ENCODE measurements at regions not wholly inside any gene's neighbourhood (a gene's known extent, or its start where the extent isn't known, plus 50 kb on each side); places are given as distances from the start of the nearest gene placed in this dataset.
"Not testable (repeated sequence)": the region's sequence is repeated elsewhere in the genome, so short reads cannot be mapped to it uniquely, and the experiment has no call there.

DNA sequence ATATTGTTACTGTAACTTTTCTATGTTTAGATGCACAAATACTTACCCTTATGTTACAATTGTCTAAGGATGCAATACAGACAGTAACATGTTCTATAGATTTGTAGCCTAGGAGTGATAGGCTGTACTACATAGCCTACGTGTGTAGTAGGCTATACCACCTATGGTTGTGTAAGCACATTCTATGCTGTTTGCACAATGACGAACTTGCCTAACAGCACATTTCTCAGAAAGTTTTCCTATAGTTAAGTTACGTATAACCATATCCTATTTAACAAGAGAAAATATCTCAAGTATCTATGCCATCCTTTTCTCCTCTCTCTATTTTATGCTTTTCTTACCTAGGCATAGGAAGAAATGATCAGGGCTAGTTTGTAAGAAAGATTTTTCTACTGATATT lies 710.8 kb upstream of the HTR2C start:
- Mint-ChIP-seq H3K36me3 (no peaks in the 10 kb centered on the region), H3K27me3 (peaks cover 0 to 2% of the 10 kb centered on the region in 2 donors)
- no peak for ATAC-seq

DNA sequence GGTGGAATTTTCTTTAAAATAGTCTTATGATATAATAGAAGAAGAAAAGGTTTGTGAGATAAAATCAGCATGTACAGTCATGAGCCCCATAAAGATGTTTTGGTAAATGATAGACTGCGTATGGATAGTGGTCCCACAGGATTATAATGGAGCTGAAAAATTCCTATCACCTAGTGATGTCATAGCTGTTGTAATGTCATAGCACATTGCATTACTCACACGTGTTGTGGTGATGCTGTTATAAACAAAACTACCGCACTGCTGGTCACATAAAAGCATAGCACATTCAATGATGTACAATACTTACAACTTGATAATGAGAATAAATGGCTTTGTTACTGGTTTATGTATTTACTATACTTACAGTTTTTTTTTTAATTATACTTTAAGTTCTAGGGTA lies 715.2 kb upstream of the HTR2C start:
- Mint-ChIP-seq H3K36me3 (no peaks in the 10 kb centered on the region), H3K27me3 (peaks cover 0 to 3% of the 10 kb centered on the region in 2 donors), H3K27ac (no peak overlapping the region), H3K4me3 (no peak overlapping the region), H3K4me1 (ENCODE audit: low read depth in 2 of 2) (no peaks in the 10 kb centered on the region), H3K9me3 (peaks cover 4% of the 10 kb centered on the region)
- no peak for DNase-seq (ENCODE audit: low spot score)
- ATAC-seq, result no peak

More for the DNA sequence above, 710.8 kb upstream of the HTR2C start:
- Mint-ChIP-seq H3K4me3 (no peak overlapping the region), H3K27ac (no peak overlapping the region), H3K4me1 (ENCODE audit: low read depth in 2 of 2) (no peaks in the 10 kb centered on the region), H3K9me3 (no peaks in the 10 kb centered on the region)
- no peak for DNase-seq (ENCODE audit: low spot score)

DNA sequence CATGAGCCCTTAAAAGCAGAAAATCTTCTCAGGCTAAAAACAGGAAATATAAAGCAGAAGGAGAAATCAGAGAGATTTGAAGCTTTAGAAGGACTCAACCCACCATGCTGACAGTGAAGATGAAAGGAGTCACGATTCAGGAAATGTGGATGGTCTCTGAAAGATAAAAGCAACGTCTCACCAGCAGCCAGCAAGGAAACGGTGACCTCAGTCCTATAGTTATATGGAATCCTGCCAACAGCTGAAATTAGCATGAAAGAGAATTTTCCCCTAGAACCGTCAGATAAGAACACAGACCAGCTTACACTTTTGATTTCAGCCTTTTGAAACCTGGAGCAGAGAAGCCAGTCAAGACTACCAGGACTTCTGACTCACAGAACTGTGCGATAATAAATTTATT lies 715.7 kb upstream of the HTR2C start:
- Mint-ChIP-seq H3K4me1 (ENCODE audit: low read depth in 2 of 2) (no peaks in the 10 kb centered on the region), H3K27ac (no peak overlapping the region), H3K9me3 (peaks cover 4% of the 10 kb centered on the region), H3K4me3 (no peak overlapping the region), H3K36me3 (no peaks in the 10 kb centered on the region), H3K27me3 (peaks cover 0 to 3% of the 10 kb centered on the region in 2 donors)
- no peak for DNase-seq (ENCODE audit: low spot score)
- ATAC-seq, result no peak

DNA sequence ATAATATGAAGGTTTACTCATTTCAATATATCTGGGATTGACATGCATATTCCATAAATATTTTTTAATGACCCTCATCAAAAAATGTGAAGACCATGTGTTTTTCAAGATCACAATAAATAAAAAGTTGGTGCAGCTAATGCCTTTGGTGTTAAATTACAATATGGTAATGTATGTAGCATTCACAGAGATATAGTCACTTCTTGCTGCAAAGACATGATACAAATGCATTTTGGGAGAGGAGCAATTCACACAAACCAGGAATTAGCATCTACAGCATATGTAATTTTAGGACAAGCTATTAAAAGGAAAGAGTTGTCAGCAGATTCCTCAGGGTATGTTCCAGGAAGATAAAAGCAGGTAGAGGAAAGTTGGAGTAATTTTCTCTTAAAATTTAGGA lies 734.5 kb upstream of the HTR2C start:
- DNase-seq (ENCODE audit: low spot score) (no peak), ATAC-seq (no peak)
- no peak overlapping the region for H3K27ac Mint-ChIP-seq
- no peaks in the 10 kb centered on the region for H3K9me3 Mint-ChIP-seq
- no peaks in the 10 kb centered on the region for H3K27me3 Mint-ChIP-seq
- no peaks in the 10 kb centered on the region for H3K4me1 Mint-ChIP-seq (ENCODE audit: low read depth in 2 of 2)
- H3K36me3 Mint-ChIP-seq, result no peaks in the 10 kb centered on the region
- no peak overlapping the region for H3K4me3 Mint-ChIP-seq

DNA sequence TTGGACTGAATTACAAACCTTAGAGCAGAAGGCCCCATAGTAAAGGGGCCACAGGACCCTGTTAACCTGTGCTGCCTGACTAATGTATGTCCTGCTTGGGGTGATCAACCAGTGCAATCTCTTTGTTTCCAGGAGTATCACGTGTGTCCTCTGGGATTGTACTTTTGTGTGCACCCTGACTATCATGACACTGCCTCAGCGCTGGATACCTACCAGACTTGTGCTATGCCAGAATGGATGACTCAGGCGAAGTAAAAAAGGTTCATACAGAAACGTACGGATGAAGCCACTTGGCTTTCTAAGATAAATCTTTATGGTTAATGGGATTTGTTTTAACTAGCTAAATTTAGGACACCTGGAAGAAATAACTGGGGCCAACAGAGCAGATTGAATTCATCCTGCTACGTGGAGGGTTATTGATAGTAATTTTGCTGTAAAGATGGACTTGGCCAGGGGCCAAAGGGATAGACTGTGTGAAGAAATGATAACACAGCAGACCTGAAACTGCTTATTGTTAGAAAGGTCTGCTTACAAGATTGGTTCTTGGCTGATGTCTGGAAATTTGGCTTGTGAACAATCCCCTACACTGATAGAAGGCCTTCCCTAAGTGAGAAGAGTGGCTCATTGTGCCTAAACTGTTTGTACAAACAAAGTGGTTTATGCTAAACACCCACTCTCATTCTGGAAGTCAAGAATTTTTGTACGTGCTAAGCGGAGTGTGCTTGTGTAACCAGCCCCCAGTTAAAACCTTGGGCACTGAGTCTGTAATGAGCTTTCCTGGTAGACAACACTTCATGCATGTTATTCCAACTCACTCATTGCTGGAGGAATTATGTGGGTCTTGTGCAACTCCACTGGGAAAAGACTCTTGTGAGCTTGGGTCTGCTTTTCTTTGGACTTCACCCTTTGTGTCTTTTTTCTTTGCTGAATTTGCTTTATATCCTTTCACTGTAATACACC lies 750.5 kb upstream of the HTR2C start:
- DNase-seq (ENCODE audit: low spot score) (no peak), ATAC-seq (no peak)
- Mint-ChIP-seq H3K36me3 (no peaks in the 10 kb centered on the region), H3K4me1 (ENCODE audit: low read depth in 2 of 2) (no peaks in the 10 kb centered on the region), H3K27ac (no peak overlapping the region), H3K4me3 (no peak overlapping the region), H3K27me3 (no peaks in the 10 kb centered on the region), H3K9me3 (no peaks in the 10 kb centered on the region)

DNA sequence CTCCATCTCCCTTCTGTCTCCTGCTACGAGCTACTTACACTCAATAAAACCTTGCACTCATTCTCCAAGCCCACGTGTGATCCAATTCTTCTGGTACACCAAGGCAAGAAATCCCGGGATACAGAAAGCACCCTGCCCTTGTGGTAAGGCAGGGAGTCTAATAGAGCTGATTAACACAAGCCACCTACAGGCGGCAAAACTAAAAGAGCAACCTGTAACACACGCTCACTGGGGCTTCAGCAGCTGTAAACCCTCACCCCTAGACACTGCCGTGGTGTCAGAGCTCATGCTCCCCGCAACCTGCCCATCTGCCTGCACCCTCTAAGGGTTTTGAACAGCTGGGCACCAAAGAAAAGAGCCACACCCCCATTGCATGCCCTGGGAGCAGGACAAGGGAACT lies 755.4 kb upstream of the HTR2C start:
- Mint-ChIP-seq H3K36me3 (no peaks in the 10 kb centered on the region), H3K4me3 (no peak overlapping the region), H3K27me3 (no peaks in the 10 kb centered on the region), H3K9me3 (peaks cover 2% of the 10 kb centered on the region), H3K27ac (no peak overlapping the region), H3K4me1 (ENCODE audit: low read depth in 2 of 2) (no peaks in the 10 kb centered on the region)
- DNase-seq (ENCODE audit: low spot score), result no peak
- peak in 1 of 2 donors; percentile 43 for ATAC-seq

DNA sequence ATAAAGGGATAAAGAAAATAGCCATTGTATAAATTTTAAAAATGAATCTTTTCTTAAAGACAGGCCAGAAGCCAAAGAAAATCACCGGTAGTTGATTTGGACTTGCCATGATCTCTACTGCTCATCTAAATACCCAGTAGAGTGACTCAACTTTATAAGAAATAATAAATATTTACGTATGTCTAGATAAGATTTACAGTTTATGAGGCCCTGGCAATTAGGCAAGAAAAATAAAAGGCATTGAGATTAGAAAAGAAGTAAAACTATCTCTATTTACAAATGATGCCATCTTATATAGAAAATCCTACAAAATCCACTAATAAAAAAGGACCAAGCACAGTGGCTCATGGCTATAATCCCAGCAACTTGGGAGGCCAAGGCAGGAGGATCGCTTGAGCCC lies 765.5 kb upstream of the HTR2C start:
- Mint-ChIP-seq H3K9me3 (peaks cover 9% of the 10 kb centered on the region), H3K27me3 (no peaks in the 10 kb centered on the region), H3K4me3 (no peak overlapping the region), H3K36me3 (peaks cover 6% of the 10 kb centered on the region), H3K4me1 (ENCODE audit: low read depth in 2 of 2) (no peaks in the 10 kb centered on the region), H3K27ac (no peak overlapping the region)
- ATAC-seq (no peak), DNase-seq (ENCODE audit: low spot score) (no peak)

DNA sequence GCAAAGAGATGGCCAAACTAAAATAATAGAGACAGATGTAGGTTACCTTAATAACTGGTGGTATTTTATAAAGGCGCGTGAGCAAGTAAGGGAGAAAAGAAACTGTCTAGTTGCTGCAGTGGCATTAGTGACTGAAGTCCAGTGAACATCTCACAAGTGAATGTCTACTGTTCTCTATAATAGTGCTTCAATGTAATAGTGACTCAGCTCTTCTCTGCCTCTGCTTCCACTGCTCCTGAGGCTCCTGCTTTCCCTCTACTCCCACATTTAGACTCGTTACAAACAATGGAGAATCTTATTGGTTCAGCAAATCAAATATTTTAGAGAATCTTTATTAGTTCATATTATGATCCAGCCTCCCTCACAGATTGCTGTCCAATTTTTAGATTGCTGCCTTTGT lies 779.1 kb upstream of the HTR2C start:
- Mint-ChIP-seq H3K9me3 (no peaks in the 10 kb centered on the region), H3K4me1 (ENCODE audit: low read depth in 2 of 2) (no peaks in the 10 kb centered on the region), H3K36me3 (no peaks in the 10 kb centered on the region), H3K27me3 (peaks cover 0 to 3% of the 10 kb centered on the region in 2 donors), H3K27ac (no peak overlapping the region), H3K4me3 (no peak overlapping the region)
- DNase-seq (ENCODE audit: low spot score), result no peak
- ATAC-seq, result no peak

DNA sequence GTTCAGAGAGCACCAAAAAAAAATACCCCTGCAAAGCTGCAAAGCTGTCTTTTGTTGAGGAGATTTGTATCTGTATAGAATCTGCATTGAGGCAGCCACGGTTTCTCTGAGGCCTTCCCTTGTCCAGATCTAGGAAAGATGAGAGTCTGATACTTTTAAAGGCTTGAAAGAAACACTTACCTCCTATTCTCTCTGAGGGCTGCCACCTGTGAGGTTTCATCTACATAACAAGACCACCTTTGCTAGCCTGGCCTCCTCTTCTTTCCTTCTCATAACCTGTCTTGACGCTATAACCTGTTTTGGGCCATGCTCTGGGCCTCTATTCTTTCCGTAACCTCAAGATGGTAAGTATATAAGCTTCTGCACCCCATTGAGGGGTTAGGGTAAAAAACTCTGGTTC lies 779.6 kb upstream of the HTR2C start:
- no peaks in the 10 kb centered on the region for H3K4me1 Mint-ChIP-seq (ENCODE audit: low read depth in 2 of 2)
- H3K9me3 Mint-ChIP-seq, result no peaks in the 10 kb centered on the region
- H3K27ac Mint-ChIP-seq, result no peak overlapping the region
- H3K36me3 Mint-ChIP-seq, result no peaks in the 10 kb centered on the region
- DNase-seq (ENCODE audit: low spot score) (no peak), ATAC-seq (no peak)
- peaks cover 0 to 3% of the 10 kb centered on the region in 2 donors for H3K27me3 Mint-ChIP-seq
- H3K4me3 Mint-ChIP-seq, result no peak overlapping the region

DNA sequence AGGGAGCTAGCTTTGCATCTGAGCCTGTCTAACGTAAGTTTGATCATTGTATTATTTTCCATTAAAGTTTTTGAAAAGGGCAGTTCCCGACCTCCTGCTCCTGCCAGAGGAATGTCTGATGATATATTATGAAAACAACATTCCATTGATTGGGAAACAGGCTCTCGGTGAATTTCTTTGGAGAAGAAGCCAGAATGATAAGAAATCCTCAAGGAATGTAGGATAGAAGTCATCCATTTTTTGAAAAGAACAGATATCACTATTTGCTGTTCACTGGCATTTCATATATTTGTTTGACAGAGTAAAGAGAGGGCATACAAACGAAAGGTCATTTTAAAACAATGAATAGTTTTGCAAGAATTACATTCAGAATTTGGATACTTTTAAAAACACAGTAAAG lies 781.0 kb upstream of the HTR2C start:
- H3K27ac Mint-ChIP-seq, result no peak overlapping the region
- no peaks in the 10 kb centered on the region for H3K9me3 Mint-ChIP-seq

DNA sequence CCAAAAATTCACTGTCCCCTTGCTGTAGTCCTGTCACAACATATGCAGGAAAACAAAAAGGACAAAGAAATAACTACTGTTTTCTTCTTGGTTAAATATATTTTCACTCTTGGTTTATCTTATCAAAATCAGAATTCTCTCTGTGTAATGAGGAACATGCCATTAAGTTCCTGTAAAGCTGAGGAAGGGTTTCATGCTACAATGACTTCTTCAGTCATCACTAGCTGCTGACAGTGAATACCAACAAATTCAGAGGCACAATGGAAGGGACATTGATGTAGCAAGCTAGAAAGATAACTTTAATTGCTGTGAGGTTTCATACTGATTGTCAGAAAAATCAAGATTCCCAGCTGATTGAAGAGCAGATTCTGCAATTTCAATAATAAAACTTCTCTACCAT lies 782.9 kb upstream of the HTR2C start:
- ATAC-seq (no peak), DNase-seq (ENCODE audit: low spot score) (no peak)
- H3K36me3 Mint-ChIP-seq, result peaks cover 2% of the 10 kb centered on the region
- H3K9me3 Mint-ChIP-seq, result no peaks in the 10 kb centered on the region
- peaks cover 0 to 3% of the 10 kb centered on the region in 2 donors for H3K27me3 Mint-ChIP-seq
- no peak overlapping the region for H3K4me3 Mint-ChIP-seq
- no peak overlapping the region for H3K27ac Mint-ChIP-seq
- no peaks in the 10 kb centered on the region for H3K4me1 Mint-ChIP-seq (ENCODE audit: low read depth in 2 of 2)

More for the DNA sequence above, 781.0 kb upstream of the HTR2C start:
- no peaks in the 10 kb centered on the region for H3K36me3 Mint-ChIP-seq
- H3K4me3 Mint-ChIP-seq, result no peak overlapping the region
- ATAC-seq (no peak), DNase-seq (ENCODE audit: low spot score) (no peak)
- no peaks in the 10 kb centered on the region for H3K4me1 Mint-ChIP-seq (ENCODE audit: low read depth in 2 of 2)
- H3K27me3 Mint-ChIP-seq, result peaks cover 0 to 3% of the 10 kb centered on the region in 2 donors

DNA sequence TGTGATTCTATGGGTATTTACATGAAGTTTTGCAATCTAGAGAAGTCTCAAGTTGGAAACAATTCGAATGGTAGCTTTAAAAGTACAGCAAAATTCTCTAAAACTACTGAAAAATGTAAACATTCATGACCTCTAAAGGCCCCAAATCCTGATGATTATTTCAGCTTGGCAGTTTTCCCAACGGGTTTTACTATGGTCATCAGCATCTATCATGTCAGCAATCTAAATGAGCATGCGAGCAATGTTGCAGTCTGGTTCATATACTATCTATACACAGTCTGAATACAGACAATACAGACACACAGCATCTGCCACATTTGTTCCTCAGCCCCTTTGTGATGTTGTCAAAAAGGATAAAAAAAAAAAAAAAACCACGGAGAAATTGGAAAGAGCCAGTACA lies 790.3 kb upstream of the HTR2C start:
- Mint-ChIP-seq H3K4me1 (ENCODE audit: low read depth in 2 of 2) (no peaks in the 10 kb centered on the region), H3K27ac (no peak overlapping the region), H3K4me3 (no peak overlapping the region), H3K9me3 (no peaks in the 10 kb centered on the region), H3K36me3 (peaks cover 4% of the 10 kb centered on the region), H3K27me3 (no peaks in the 10 kb centered on the region)
- ATAC-seq (no peak), DNase-seq (ENCODE audit: low spot score) (no peak)

DNA sequence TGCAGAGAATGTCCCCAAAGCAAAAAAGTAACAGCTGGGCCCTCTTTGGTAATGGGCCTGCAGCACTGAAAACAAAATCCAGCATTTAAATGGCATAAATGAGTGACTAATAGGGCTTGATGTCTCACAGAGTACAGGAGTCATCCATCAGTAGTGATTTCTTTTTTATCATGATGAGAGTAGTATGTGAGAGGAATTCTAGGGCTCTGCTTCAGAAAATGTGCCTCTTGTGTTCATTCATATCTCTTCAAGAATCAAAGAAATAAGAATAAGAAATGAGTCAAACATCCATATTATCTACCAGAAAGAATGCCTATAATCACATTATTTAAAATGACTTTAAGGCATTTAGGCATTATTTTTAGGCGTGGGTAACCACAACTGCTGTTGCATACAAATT lies 792.9 kb upstream of the HTR2C start:
- Mint-ChIP-seq H3K27ac (no peak overlapping the region), H3K4me3 (no peak overlapping the region), H3K9me3 (peaks cover 2% of the 10 kb centered on the region), H3K4me1 (ENCODE audit: low read depth in 2 of 2) (no peaks in the 10 kb centered on the region), H3K27me3 (peaks cover 0 to 3% of the 10 kb centered on the region in 2 donors), H3K36me3 (peaks cover 2% of the 10 kb centered on the region)
- DNase-seq (ENCODE audit: low spot score), result no peak
- no peak for ATAC-seq

DNA sequence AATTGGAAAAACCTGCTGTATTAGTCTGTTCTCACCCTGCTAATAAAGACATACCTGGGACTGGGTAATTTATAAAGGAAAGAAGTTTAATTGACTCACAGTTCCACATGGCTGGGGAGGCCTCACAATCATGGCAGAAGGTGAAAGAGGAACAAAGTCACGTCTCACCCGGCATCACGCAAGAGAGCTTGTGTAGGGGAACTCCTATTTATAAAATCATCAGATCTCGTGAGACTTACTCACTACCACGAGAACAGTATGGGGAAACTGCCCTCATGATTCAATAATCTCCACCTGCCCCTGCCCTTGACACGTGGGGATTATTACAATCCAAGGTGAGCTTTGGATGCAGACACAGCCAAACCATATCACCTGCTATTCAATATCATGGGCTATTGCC lies 799.1 kb upstream of the HTR2C start:
- ATAC-seq; H3K27me3 Mint-ChIP-seq; H3K4me3 Mint-ChIP-seq; H3K27ac Mint-ChIP-seq; H3K36me3 Mint-ChIP-seq; H3K4me1 Mint-ChIP-seq (ENCODE audit: low read depth in 2 of 2); DNase-seq (ENCODE audit: low spot score); H3K9me3 Mint-ChIP-seq: not testable (repeated sequence)

DNA sequence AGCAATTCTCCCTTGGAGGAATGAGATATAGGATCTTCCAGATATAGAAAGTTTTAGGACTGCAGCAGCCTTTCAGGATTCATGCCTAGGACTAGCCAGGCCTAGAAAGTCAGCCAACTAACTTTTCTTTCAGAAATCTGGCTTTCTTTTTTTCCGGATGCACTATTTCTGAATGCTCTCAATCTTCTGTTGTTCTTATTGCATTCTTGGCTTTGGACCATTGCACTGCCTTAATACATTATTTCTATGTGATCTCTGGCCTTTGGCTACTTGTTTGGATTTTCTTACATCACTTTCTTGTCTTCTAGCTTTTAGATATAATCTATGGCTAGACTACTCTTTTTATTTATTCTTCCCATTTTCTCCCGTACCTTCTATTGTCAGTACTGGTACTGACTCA lies 813.1 kb upstream of the HTR2C start:
- no peak overlapping the region for H3K27ac Mint-ChIP-seq
- no peaks in the 10 kb centered on the region for H3K4me1 Mint-ChIP-seq (ENCODE audit: low read depth in 2 of 2)
- ATAC-seq (no peak), DNase-seq (ENCODE audit: low spot score) (no peak)
- H3K36me3 Mint-ChIP-seq, result no peaks in the 10 kb centered on the region
- peaks cover 0 to under 1% of the 10 kb centered on the region in 2 donors for H3K27me3 Mint-ChIP-seq
- H3K4me3 Mint-ChIP-seq, result no peak overlapping the region
- H3K9me3 Mint-ChIP-seq, result no peaks in the 10 kb centered on the region

Measured in natural killer cell treated with Interleukin-12 subunit alpha and Interleukin-12 subunit beta and Interleukin-15 and Interleukin-18, amount 100 ng/mL, for 72 hours (primary cell).